B cell (primary cell): ENCODE measurements at regions not wholly inside any gene's neighbourhood (a gene's known extent, or its start where the extent isn't known, plus 50 kb on each side); places are given as distances from the start of the nearest gene placed in this dataset.

Experiments
- EZH2 ChIP-seq: IDR thresholded peaks from 2 replicates; pipeline ENCODE4 v1.6.1; 2012; ENCODE audit warnings: borderline replicate concordance, low read depth, mild to moderate bottlenecking, moderate library complexity, low read length; ENCODE audit not compliant: insufficient read depth, poor library complexity, severe bottlenecking
- TF ChIP-seq, protein P1 (sequence below): fragments of 200-600 bp; IDR thresholded peaks from one replicate; pipeline ENCODE4 v1.8.0; 2022; ENCODE audit warnings: antibody characterized with exemption, mild to moderate bottlenecking

DNA sequence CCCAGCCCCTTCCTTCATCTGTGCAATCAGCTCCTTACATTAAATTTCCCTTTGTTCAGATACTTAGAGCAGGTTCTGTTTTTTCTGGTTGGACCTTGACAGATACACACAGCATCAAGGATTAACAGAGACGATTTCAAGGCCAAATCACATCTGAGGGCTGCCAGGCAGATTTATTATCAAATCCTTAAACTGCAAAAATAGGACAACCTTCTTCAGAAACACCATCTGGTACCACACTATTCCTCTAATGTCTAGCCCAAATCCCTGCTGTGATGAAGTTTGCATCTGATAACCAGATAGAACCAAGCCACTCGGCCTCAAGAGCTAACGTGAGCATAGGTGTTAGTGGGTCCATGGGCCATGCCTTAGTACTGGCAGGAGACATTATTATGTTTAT lies 250.7 kb upstream of the PROK2 start:
- TF ChIP-seq, protein P1, sequence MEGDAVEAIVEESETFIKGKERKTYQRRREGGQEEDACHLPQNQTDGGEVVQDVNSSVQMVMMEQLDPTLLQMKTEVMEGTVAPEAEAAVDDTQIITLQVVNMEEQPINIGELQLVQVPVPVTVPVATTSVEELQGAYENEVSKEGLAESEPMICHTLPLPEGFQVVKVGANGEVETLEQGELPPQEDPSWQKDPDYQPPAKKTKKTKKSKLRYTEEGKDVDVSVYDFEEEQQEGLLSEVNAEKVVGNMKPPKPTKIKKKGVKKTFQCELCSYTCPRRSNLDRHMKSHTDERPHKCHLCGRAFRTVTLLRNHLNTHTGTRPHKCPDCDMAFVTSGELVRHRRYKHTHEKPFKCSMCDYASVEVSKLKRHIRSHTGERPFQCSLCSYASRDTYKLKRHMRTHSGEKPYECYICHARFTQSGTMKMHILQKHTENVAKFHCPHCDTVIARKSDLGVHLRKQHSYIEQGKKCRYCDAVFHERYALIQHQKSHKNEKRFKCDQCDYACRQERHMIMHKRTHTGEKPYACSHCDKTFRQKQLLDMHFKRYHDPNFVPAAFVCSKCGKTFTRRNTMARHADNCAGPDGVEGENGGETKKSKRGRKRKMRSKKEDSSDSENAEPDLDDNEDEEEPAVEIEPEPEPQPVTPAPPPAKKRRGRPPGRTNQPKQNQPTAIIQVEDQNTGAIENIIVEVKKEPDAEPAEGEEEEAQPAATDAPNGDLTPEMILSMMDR, result no peak
- TF ChIP-seq EZH2, result no peak
